ENCODE measurements at regions not wholly inside any gene's neighbourhood (a gene's known extent, or its start where the extent isn't known, plus 50 kb on each side); places are given as distances from the start of the nearest gene placed in this dataset.

- TF ChIP-seq POLR2AphosphoS5 (IDR thresholded peaks at IDR 0.05; ENCODE audit: borderline replicate concordance, low read depth, low read length): no peak
- no peak for TF ChIP-seq EZH2 (IDR thresholded peaks at IDR 0.05)
Observed at GRCh38 chr20:6657904-6658303, 109.6 kb upstream of the BMP2 start.
